ENCODE measurements at regions not wholly inside any gene's neighbourhood (a gene's known extent, or its start where the extent isn't known, plus 50 kb on each side); places are given as distances from the start of the nearest gene placed in this dataset.

DNA sequence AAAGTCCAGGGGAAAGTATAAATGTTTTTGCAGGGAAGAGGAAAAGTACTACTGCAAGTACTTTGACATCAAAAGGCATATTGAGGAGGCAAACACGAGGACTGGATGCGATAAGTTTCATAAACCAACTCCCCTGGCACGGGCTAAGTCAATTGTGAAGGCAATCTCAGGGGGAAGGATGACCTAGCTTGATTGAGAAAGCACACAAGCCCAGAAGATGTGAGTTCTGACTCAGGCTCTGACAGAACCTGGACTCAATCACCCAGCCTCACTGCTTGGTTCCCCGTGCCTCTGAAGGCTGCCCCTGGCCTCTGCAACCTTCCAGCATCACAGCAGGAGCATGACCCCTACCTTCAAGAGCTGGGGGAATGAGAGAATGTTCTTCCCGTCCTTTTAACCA, 93.2 kb upstream of the ZNF438 start:
- TF ChIP-seq, protein P1, sequence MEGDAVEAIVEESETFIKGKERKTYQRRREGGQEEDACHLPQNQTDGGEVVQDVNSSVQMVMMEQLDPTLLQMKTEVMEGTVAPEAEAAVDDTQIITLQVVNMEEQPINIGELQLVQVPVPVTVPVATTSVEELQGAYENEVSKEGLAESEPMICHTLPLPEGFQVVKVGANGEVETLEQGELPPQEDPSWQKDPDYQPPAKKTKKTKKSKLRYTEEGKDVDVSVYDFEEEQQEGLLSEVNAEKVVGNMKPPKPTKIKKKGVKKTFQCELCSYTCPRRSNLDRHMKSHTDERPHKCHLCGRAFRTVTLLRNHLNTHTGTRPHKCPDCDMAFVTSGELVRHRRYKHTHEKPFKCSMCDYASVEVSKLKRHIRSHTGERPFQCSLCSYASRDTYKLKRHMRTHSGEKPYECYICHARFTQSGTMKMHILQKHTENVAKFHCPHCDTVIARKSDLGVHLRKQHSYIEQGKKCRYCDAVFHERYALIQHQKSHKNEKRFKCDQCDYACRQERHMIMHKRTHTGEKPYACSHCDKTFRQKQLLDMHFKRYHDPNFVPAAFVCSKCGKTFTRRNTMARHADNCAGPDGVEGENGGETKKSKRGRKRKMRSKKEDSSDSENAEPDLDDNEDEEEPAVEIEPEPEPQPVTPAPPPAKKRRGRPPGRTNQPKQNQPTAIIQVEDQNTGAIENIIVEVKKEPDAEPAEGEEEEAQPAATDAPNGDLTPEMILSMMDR (IDR thresholded peaks at IDR 0.05; ENCODE audit: low read depth, low read length): no peak
- no peak overlapping the region for H3K4me3 ChIP-seq (ENCODE audit: low read depth, low read length)

DNA sequence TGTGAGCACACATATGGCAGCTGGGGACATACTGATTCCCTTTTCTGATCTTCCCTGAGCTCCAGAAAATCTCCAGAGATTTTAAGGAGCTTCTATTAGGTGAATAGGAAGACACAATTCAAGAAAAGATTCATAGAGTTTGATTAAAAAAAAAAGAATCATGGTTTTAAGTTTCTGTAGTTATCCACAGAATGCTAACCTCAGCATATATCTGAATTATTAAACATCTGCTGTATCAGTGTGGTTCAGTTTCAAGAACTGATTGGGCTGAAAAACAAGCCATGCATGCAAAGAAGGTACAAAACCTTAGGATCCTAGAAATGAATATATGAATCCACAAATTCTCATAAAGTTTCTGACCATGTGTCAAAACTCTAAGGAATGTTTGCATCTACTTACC, 94.1 kb upstream of the ZNF438 start:
- no peaks in the 10 kb centered on the region for H3K27me3 ChIP-seq (ENCODE audit: insufficient read depth, low read depth, severe bottlenecking)
- TF ChIP-seq, protein P1 (IDR thresholded peaks at IDR 0.05; ENCODE audit: low read depth, low read length): no peak
- H3K36me3 ChIP-seq: no peaks in the 10 kb centered on the region
- no peak overlapping the region for H3K27ac ChIP-seq
- no peaks in the 10 kb centered on the region for H3K9me3 ChIP-seq (ENCODE audit: severe bottlenecking)
- DNase-seq: no peak
- H3K4me3 ChIP-seq (ENCODE audit: low read depth, low read length): no peak overlapping the region

More for the DNA sequence above, 93.2 kb upstream of the ZNF438 start:
- no peak for DNase-seq
- Histone ChIP-seq H3K27me3 (ENCODE audit: insufficient read depth, low read depth, severe bottlenecking) (no peaks in the 10 kb centered on the region), H3K36me3 (no peaks in the 10 kb centered on the region), H3K27ac (no peak overlapping the region), H3K9me3 (ENCODE audit: severe bottlenecking) (no peaks in the 10 kb centered on the region)

DNA sequence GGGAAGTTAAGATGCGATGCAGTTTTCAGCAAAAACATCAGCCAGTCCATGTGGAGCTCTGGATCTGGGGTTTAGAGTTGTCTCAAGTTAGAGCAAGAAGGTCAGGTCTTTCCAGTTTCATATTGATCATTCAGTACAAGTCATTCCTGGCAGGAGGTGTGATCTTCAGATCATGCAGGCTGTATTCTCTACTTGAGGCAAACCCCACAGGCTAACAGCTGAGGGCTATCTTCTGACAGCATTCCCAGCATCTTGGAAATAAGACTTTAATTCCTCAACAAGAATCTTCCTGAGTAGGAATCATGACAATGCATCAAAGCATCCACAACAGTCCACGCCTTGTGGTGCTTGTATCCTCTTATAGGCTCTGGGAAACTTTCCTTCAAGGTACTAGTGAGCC, 94.9 kb upstream of the ZNF438 start:
- Histone ChIP-seq H3K4me3 (ENCODE audit: low read depth, low read length) (no peak overlapping the region), H3K9me3 (ENCODE audit: severe bottlenecking) (no peaks in the 10 kb centered on the region), H3K36me3 (no peaks in the 10 kb centered on the region), H3K27ac (no peak overlapping the region), H3K27me3 (ENCODE audit: insufficient read depth, low read depth, severe bottlenecking) (no peaks in the 10 kb centered on the region)
- no peak for DNase-seq
- TF ChIP-seq, protein P1 (IDR thresholded peaks at IDR 0.05; ENCODE audit: low read depth, low read length): no peak

DNA sequence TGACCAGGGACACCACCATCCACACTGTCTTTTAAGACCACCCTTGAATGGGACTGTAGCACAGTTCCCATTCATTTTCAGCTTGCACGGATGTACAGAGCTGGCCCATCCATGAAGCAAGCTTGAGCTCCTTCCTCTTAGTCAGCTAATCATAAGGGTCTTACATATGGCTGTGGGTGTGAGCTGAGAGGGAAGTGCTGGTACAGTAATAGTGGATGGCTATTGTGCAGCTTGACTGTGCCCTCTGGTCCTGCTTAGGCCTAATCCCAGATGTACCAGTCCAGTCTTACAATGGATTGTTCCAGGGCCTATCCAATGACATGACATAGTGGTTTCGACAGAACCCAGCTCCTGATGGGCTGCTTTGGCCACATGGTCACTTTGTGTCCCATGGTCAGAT, 96.9 kb upstream of the ZNF438 start:
- no peaks in the 10 kb centered on the region for H3K27me3 ChIP-seq (ENCODE audit: insufficient read depth, low read depth, severe bottlenecking)
- no peak overlapping the region for H3K27ac ChIP-seq
- no peak overlapping the region for H3K4me3 ChIP-seq (ENCODE audit: low read depth, low read length)
- DNase-seq: no peak
- no peaks in the 10 kb centered on the region for H3K9me3 ChIP-seq (ENCODE audit: severe bottlenecking)
- TF ChIP-seq, protein P1 (IDR thresholded peaks at IDR 0.05; ENCODE audit: low read depth, low read length): no peak
- no peaks in the 10 kb centered on the region for H3K36me3 ChIP-seq

DNA sequence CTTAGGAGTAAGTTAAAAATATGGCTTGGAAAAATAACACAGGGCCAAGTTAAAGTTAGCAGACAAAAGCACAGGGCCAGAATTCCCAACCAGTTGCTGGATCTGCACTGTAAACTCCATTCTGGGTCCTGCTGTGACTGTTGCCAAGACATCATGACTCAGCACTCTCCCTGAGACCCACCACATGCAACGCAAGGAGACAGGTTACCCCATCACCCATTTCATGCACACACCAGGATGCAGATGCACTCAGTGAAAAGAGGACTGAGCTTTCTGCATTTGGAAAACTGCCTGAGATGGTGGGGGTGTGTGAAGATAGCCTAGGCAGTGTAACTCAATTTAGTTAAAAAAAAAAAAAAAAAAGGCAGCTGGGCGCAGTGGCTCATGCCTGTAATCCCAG, 97.6 kb upstream of the ZNF438 start:
- Histone ChIP-seq H3K4me3 (ENCODE audit: low read depth, low read length) (no peak overlapping the region), H3K9me3 (ENCODE audit: severe bottlenecking) (no peaks in the 10 kb centered on the region), H3K27ac (no peak overlapping the region), H3K27me3 (ENCODE audit: insufficient read depth, low read depth, severe bottlenecking) (no peaks in the 10 kb centered on the region), H3K36me3 (no peaks in the 10 kb centered on the region)
- DNase-seq: no peak
- TF ChIP-seq, protein P1 (IDR thresholded peaks at IDR 0.05; ENCODE audit: low read depth, low read length): no peak

DNA sequence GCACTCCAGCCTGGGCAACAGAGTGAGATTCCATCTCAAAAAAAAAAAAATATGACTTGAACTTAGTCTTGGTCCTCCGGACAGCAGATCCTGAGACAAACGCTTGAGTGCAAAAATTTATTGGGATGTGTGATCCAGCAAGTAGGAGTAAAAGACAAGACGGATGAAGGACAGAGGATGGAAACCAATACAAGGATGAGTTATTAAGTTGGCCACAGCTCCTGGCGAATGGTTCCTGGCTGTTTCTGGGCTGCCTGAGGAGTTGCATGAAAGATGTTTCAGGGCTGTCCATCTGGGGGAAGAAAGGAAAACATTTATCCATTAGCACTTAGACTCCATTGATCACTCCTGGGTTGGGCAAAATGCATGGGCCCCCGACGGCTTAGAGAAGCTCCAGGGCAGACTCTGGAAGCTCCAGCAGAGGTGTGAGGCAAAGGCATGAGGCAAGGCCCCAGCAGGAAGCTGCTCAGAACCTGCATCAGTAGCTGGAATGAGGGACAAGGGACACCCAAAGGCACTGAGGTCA, 98.3 kb upstream of the ZNF438 start:
- Histone ChIP-seq H3K9me3 (ENCODE audit: severe bottlenecking) (no peaks in the 10 kb centered on the region), H3K27ac (no peak overlapping the region)

More for the DNA sequence above, 98.3 kb upstream of the ZNF438 start:
- DNase-seq: no peak
- TF ChIP-seq, protein P1 (IDR thresholded peaks at IDR 0.05; ENCODE audit: low read depth, low read length): no peak
- H3K36me3 ChIP-seq: no peaks in the 10 kb centered on the region
- no peak overlapping the region for H3K4me3 ChIP-seq (ENCODE audit: low read depth, low read length)
- H3K27me3 ChIP-seq (ENCODE audit: insufficient read depth, low read depth, severe bottlenecking): no peaks in the 10 kb centered on the region

Measured in WERI-Rb-1 (cell line).